DND-41 (cell line): ENCODE measurements at regions not wholly inside any gene's neighbourhood (a gene's known extent, or its start where the extent isn't known, plus 50 kb on each side); places are given as distances from the start of the nearest gene placed in this dataset.

ENCODE experiments used
- ATAC-seq: fragments of 200-7000 bp; cut with Tn5 transposase; 3 replicates; pipeline ENCODE4 v1.9.1; 2021; ENCODE audit warnings: low read depth; ENCODE audit not compliant: insufficient read depth
- DNase-seq: peaks from one replicate; pipeline ENCODE4 v3.0.0-alpha.2; 2020
- H2AFZ ChIP-seq: 2 replicates; pipeline ENCODE4 v1.6.0; 2012; ENCODE audit warnings: low read depth, low read length
- H3K27ac ChIP-seq: 2 replicates; pipeline ENCODE4 v1.5.1; 2012; ENCODE audit warnings: low read length, inconsistent platforms
- H3K27me3 ChIP-seq: fragments of 200-600 bp; sonication (generic); 2 replicates; pipeline ENCODE4 v1.6.0; 2012; ENCODE audit warnings: low read length, mild to moderate bottlenecking, inconsistent platforms; ENCODE audit not compliant: insufficient read depth, poor library complexity
- H3K36me3 ChIP-seq: 2 replicates; pipeline ENCODE4 v1.5.1; 2012; ENCODE audit warnings: low read length, inconsistent platforms; ENCODE audit not compliant: insufficient read depth
- H3K4me1 ChIP-seq: 2 replicates; pipeline ENCODE4 v1.5.1; 2012; ENCODE audit warnings: mild to moderate bottlenecking, low read length; ENCODE audit not compliant: insufficient read depth
- H3K4me2 ChIP-seq: 2 replicates; pipeline ENCODE4 v1.6.0; 2012; ENCODE audit warnings: mild to moderate bottlenecking, moderate library complexity, low read length, inconsistent platforms; ENCODE audit not compliant: insufficient read depth
- H3K4me3 ChIP-seq, 2 experiments: fragments of 200-600 bp in 1 of 2; shearing (Covaris generic) in 1 of 2; 2 replicates each; pipeline ENCODE4 v1.5.1; 2012 to 2016; ENCODE audit warnings: inconsistent platforms in 2 of 2, low read length in 2 of 2, mild to moderate bottlenecking in 2 of 2, low read depth in 1 of 2, moderate library complexity in 1 of 2
- H3K79me2 ChIP-seq: 2 replicates; pipeline ENCODE4 v1.6.0; 2012; ENCODE audit warnings: low read length, inconsistent platforms; ENCODE audit not compliant: insufficient read depth
- H3K9ac ChIP-seq: 2 replicates; pipeline ENCODE4 v1.6.0; 2012; ENCODE audit warnings: low read depth, mild to moderate bottlenecking, inconsistent platforms, low read length, moderate library complexity
- H3K9me3 ChIP-seq: 2 replicates; pipeline ENCODE4 v1.5.1; 2012; ENCODE audit warnings: low read length, moderate library complexity, mild to moderate bottlenecking, inconsistent platforms; ENCODE audit not compliant: insufficient read depth, severe bottlenecking
- H4K20me1 ChIP-seq: 2 replicates; pipeline ENCODE4 v1.6.0; 2012; ENCODE audit warnings: low read length; ENCODE audit not compliant: insufficient read depth
- CTCF ChIP-seq: IDR thresholded peaks from 2 replicates; pipeline ENCODE4 v1.5.1; 2012; ENCODE audit warnings: borderline replicate concordance, low read length, moderate library complexity, mild to moderate bottlenecking; ENCODE audit not compliant: poor library complexity, severe bottlenecking; ENCODE audit errors: extremely low read depth
- EZH2 ChIP-seq: IDR thresholded peaks from 3 replicates; pipeline ENCODE4 v1.6.1; 2012; ENCODE audit warnings: borderline replicate concordance, low read depth, mild to moderate bottlenecking, moderate library complexity, low read length, inconsistent platforms; ENCODE audit not compliant: severe bottlenecking

- Histone ChIP-seq H3K36me3 (no peaks in the 10 kb centered on the region), H3K27me3 (peaks cover 21% of the 10 kb centered on the region), H3K9ac (no peak overlapping the region), H4K20me1 (no peaks in the 10 kb centered on the region), H3K79me2 (no peaks in the 10 kb centered on the region), H3K4me1 (no peaks in the 10 kb centered on the region), H3K9me3 (no peaks in the 10 kb centered on the region), H2AFZ (no peak overlapping the region), H3K27ac (no peak overlapping the region), H3K4me3 (no peak overlapping the region), H3K4me2 (no peak overlapping the region)
- DNase-seq (no peak), ATAC-seq (no peak)
- TF ChIP-seq EZH2 = no peak
- TF ChIP-seq CTCF = no peak
These were observed 116.0 kb downstream of the IER5 start for GRCh38 chr1:181204530-181204929.

- no peak for ATAC-seq
- no peaks in the 10 kb centered on the region for H3K9me3 ChIP-seq
- H3K4me2 ChIP-seq = no peak overlapping the region
- H3K4me1 ChIP-seq = no peaks in the 10 kb centered on the region
- peaks cover 23% of the 10 kb centered on the region for H3K27me3 ChIP-seq
- H3K4me3 ChIP-seq = no peak overlapping the region
- TF ChIP-seq EZH2 (no peak), CTCF (no peak)
- no peak overlapping the region for H3K9ac ChIP-seq
- H4K20me1 ChIP-seq = no peaks in the 10 kb centered on the region
- H2AFZ ChIP-seq = no peak overlapping the region
- H3K36me3 ChIP-seq = no peaks in the 10 kb centered on the region
- no peaks in the 10 kb centered on the region for H3K79me2 ChIP-seq
- DNase-seq = no peak
- no peak overlapping the region for H3K27ac ChIP-seq
These were observed 117.4 kb downstream of the IER5 start for GRCh38 chr1:181205901-181206300.

DNA sequence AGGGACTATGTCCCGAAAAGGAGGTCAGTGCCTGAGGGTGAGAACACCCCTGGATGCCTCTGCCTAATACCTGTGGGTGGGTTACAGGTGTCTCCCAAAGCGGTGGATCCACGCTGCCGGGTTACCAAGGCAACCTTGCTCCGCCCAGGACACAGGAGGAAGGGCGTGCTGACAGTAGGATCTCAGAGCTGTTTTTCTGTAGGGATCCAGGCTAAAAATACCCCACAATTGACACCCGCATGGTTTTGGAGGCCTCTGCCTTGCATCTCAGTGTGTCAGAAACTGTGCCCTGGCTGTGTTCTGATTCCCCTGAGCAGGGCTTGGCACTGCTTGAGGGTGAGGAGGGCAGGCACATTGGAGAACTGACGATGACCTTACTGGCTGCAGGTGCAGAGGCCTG lies 118.0 kb downstream of the IER5 start:
- Histone ChIP-seq H4K20me1 (no peaks in the 10 kb centered on the region), H3K36me3 (no peaks in the 10 kb centered on the region), H3K4me1 (no peaks in the 10 kb centered on the region), H3K79me2 (no peaks in the 10 kb centered on the region), H3K27ac (no peak overlapping the region), H3K9me3 (no peaks in the 10 kb centered on the region), H3K27me3 (peaks cover 26% of the 10 kb centered on the region), H3K9ac (no peak overlapping the region), H2AFZ (no peak overlapping the region), H3K4me3 (no peak overlapping the region), H3K4me2 (no peak overlapping the region)
- ATAC-seq (no peak), DNase-seq (no peak)
- TF ChIP-seq CTCF (no peak), EZH2 (no peak)
